ENCODE measurements at regions not wholly inside any gene's neighbourhood (a gene's known extent, or its start where the extent isn't known, plus 50 kb on each side); places are given as distances from the start of the nearest gene placed in this dataset.

- no peak for TF ChIP-seq EZH2 (IDR thresholded peaks at IDR 0.05; ENCODE audit: insufficient read depth, poor library complexity, severe bottlenecking)
- no peak for TF ChIP-seq EZH2phosphoT487 (IDR thresholded peaks at IDR 0.05; ENCODE audit: insufficient read depth, low read depth)
Measured at GRCh38 chr9:2338777-2339365, 282.7 kb upstream of the VLDLR start.

Measured in GM23248 (cell line).